GM18517 (cell line): ENCODE measurements at regions not wholly inside any gene's neighbourhood (a gene's known extent, or its start where the extent isn't known, plus 50 kb on each side); places are given as distances from the start of the nearest gene placed in this dataset.
"Not testable (repeated sequence)": the region's sequence is repeated elsewhere in the genome, so short reads cannot be mapped to it uniquely, and the experiment has no call there.

Source experiments
- ATAC-seq: cut with Tn5 transposase; IDR thresholded peaks from one replicate; pipeline ENCODE4 v1.9.1; 2021; ENCODE audit warnings: mild to moderate bottlenecking, moderate library complexity; ENCODE audit not compliant: unreplicated experiment

DNA sequence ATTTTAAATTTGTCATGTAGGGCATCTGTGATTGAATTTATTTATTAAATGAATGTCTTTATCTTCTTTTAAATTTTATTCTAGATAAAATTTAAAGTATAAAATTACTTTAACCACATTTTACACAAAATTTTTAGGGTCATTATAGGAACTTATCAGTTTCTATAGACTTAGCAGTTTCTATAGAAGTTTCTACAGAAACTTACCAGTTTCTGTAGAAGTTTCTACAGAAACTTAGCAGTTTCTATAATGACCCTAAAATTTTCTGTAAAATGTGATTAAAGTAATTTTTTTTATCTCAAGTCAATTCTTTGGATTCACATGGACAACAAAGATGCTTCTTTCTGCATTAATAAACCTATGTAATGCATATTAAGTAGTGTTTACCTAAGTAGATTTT, 565.9 kb upstream of the TECRL start:
- no peak for ATAC-seq

GRCh38 chr4:64969081-64969480, 559.8 kb upstream of the TECRL start:
- no peak for ATAC-seq

DNA sequence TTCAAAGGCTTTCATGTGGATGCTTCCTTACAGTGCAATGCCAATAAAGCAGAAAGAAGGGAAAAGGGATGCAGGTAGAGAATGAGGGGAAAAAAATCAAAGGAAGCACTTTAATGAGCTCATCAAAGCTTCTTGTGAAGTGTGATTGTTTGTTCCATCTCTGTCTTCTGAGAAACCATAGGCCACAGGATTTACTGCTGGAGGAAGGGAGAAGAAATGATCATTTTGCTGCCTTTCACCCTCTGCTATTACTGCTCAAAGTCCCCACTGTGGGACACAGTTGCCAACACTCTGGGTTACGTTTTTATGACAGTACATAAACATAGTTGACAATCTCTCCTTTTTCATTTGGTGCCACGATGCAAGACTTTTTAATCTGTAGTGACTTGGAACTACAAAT, 558.0 kb upstream of the TECRL start:
- no peak for ATAC-seq

DNA sequence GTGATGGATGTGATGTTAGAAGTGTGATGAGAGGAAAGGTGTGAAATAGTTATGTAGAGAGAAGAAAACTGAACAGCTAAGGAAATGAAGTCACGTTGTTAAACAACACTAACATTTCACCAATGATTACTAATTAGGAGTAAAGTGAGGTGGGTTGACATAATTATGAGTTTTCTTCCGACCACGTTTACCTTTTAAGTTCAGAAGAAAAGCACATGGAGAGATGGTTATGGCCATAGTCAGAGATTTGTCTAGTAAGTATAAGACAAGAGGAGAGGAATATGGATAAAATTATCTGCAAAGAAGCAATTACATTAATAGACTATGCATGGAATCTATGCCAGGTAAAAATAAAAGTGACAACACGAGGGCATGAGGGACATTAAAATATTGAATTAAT, 551.3 kb upstream of the TECRL start:
- no peak for ATAC-seq

GRCh38 chr4:64940698-64941097, 531.4 kb upstream of the TECRL start:
- no peak for ATAC-seq

DNA sequence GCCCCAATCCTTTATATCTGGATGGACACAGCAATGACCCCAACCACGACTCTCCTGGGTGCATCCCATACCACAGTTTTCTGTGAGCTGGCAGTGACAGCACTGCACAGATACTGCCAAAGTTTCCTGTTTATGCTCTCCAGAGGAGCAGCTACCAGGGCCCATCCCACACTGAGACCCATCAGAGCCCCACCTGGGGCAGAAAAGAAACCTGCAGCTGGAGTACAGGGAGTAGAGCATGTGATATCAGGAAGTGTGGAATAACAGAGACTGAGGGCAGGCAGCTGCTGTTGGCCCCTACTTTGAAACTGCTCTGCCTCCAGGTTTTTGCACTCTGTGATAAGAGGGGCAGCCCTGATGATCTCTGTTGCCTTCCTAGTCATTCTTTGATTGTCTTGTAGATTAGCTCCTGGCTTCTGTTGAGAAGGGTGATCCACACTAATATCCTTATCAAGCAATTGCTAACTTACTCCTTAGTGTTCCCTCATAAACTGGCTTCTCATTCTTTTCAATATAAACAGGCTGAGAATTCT, 526.3 kb upstream of the TECRL start:
- ATAC-seq: no peak

- ATAC-seq: no peak
Observed at GRCh38 chr4:64911846-64912245, 502.6 kb upstream of the TECRL start.

DNA sequence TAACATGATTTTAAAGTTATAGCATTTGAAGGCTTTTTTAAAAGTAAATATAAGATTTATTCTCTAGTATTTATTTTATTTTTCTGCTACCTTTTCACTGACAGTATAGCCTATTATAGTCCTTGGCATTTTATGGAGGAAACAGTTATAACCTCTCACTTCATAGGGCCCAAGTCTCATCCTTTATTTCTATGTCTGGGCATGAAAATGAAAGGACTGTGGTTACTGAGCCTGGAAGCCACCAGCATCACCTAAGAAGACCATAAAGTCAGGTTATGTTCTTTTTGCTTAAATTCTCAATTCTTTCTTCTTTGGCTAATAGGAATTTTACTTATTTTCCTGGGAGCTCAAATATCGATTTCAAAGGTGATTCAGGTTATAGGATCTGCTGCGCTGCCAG, 494.7 kb upstream of the TECRL start:
- no peak for ATAC-seq

- ATAC-seq: no peak
Observed at GRCh38 chr4:64899563-64899962, 490.3 kb upstream of the TECRL start.

DNA sequence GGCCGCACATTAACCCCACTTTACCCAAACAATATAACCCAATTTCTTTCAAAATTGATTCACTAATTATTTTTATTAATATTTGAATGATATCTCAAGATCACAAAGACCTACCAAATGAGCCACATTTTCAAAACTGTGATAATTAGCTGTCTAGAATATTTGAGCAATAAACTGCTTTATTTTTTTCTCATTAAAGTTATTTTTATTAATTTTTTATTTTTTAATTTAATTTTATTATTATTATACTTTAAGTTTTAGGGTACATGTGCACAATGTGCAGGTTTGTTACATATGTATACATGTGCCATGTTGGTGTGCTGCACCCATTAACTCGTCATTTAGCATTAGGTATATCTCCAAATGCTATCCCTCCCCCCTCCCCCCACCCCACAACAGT, 489.8 kb upstream of the TECRL start:
- not testable (repeated sequence) for ATAC-seq

DNA sequence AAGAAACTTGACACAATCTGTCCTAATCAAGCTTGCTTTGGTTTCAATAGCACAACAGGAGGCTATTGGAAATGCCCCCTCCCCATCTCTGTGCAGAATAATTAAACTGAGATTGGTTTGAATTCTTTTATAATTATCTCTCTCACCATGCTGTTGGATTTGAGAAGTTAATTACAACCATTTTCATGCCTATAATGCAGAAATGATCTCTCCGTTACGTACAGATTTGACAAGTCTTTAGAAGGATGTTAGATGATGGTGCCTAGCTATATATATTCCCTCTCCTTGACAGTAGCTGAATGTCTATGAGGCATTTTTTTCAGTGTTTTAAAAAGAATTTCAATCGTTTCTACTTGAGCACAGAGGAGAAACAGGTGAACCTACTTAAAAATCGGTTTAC, 488.4 kb upstream of the TECRL start:
- ATAC-seq: no peak

DNA sequence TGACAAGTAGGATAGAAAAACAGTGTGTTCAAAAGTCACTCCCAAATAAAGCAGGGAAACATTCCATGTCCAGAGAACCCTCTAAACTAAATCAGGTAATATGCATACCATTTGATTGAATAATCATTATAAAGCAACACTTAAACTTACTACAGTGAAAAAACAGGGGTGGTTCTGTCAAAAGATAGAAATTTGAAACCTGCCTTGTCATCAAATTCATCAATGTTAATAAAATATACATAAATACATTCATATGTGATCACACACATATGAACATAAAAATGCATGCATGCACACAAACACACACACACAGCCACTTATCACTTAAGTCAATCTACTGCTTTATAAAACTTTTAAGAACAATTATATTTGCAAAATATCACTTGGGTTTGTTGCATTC, 485.8 kb upstream of the TECRL start:
- ATAC-seq: no peak

DNA sequence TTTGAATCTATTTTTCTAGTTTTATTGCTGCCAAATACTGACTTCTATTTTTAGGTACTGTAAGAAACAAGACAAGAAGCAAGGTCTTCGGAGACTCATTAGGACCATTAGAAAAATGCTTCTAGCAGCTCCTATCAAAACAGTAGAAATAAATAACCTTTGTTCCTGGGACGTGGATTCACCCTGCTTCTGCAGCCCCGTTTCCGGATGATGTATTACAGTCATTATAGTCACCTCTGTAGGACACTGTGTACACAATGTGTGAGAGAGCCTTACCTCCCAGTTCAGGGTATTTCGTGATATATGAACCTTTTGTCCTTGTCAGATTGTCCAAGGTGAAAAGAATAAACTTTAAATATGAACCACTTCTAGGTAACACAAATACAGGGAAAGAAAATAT, 484.0 kb upstream of the TECRL start:
- ATAC-seq: no peak

DNA sequence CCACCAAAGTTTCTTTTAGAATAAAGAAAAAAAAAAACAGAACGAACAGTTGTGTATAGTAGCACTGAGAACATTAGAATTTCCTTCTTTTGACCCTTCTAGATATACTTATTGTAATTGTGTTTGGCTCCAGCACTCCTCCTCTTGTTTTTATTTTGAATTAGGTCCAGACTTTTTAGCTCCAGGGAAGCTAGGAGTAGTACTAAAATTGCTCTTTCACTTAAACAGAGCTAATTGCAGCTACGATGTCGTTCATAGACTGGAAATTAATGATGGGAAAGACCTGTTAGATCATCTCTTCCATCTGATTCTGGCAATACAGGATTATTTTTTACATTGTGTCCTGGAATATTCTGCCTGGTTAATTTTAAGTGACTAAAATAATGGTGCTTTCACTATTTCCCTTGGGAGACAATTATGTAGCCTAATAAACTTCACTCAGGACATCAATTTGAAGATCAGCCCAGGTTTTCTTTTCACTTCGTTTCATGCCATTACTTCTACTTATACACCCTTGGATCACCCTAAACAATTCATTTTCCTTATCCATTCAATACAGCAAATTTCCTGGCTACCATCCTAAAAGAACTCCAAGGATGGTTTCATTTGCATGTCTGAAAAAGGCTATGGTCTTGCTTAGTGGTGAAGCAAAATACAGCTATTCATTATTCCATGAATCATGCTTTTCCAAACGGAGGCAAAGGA, 480.8 kb upstream of the TECRL start:
- ATAC-seq: no peak

GRCh38 chr4:64883087-64883807, 474.0 kb upstream of the TECRL start:
- ATAC-seq: no peak

GRCh38 chr4:64882311-64883086, 473.2 kb upstream of the TECRL start:
- no peak for ATAC-seq

GRCh38 chr4:64880557-64880956, 471.3 kb upstream of the TECRL start:
- no peak for ATAC-seq

DNA sequence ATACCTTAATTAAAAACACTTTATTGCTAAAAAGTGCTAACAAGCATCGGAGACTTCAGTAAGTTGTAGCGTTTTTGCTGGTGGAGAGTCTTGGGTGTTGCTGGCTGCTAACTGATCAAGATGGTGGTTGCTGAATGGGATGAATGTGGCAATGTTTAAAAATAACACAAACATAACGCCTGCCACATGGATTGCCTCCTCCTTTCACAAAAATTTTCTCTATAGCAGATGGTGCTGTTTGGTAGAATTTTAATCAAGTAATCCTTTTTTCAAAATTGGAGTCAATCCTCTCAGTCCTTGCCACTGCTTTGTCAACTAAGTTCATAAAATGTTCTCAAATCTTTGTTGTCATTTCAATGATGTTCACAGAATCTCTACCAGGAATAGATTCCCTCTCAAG, 466.8 kb upstream of the TECRL start:
- no peak for ATAC-seq

GRCh38 chr4:64870558-64870957, 461.3 kb upstream of the TECRL start:
- ATAC-seq: no peak

- no peak for ATAC-seq
Observed at GRCh38 chr4:64857815-64858214, 448.6 kb upstream of the TECRL start.

DNA sequence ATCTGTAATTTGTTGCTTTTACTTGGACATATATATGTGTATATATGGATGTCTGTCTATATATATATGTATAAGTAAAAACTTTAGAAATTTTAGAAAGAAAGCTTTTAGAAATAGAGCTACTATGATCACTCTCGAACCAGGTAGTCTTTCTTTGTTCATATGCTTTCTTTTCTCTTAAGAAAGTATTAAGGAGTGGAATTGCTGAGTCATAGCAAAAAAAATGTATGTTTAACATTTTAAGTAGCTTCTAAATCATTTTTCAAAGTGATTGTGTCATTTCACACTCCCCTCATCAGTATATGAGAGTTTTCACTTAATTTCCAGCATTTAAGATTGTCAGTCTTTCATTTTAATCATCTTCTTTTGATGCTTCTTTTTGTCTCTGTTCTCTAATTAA, 447.9 kb upstream of the TECRL start:
- ATAC-seq: no peak

- ATAC-seq: no peak
Observed at GRCh38 chr4:64846417-64846816, 437.2 kb upstream of the TECRL start.
